Stomach (tissue), 4 donors: ENCODE measurements at regions not wholly inside any gene's neighbourhood (a gene's known extent, or its start where the extent isn't known, plus 50 kb on each side); places are given as distances from the start of the nearest gene placed in this dataset.

Experiments used
- CTCF ChIP-seq, 7 experiments: fragments of 450-650 bp in 4 of 7; fragments of 200-600 bp in 3 of 7; sonication (generic) in 3 of 7; IDR thresholded peaks; one replicate each; pipeline ENCODE4 v1.5.1; 2016 to 2019; ENCODE audit warnings: antibody characterized with exemption in 7 of 7, control low read depth in 2 of 7, mild to moderate bottlenecking in 1 of 7
- EP300 ChIP-seq: sonication (generic); formaldehyde crosslinking; IDR thresholded peaks from one replicate; pipeline ENCODE4 v1.6.1; 2017; ENCODE audit warnings: antibody characterized with exemption
- POLR2A ChIP-seq, 4 donors: fragments of 450-650 bp; IDR thresholded peaks; one replicate each; pipeline ENCODE4 v1.6.1; 2016; ENCODE audit warnings: antibody characterized with exemption in 4 of 4, control low read depth in 2 of 4, mild to moderate bottlenecking in 1 of 4, moderate library complexity in 1 of 4
- POLR2AphosphoS5 ChIP-seq, 3 donors: sonication (generic); formaldehyde crosslinking; IDR thresholded peaks; one replicate each; pipeline ENCODE4 v1.6.1; 2016; ENCODE audit warnings: antibody characterized with exemption in 3 of 3

- TF ChIP-seq CTCF (IDR thresholded peaks at IDR 0.05) (no peak), EP300 (no peak), POLR2A (IDR thresholded peaks at IDR 0.05) (no peak), POLR2AphosphoS5 (IDR thresholded peaks at IDR 0.05) (no peak)
Observed at GRCh38 chr5:162407614-162408013, 340.0 kb downstream of the GABRG2 start.
